ENCODE measurements at regions not wholly inside any gene's neighbourhood (a gene's known extent, or its start where the extent isn't known, plus 50 kb on each side); places are given as distances from the start of the nearest gene placed in this dataset.
A peak's percentile ranks its signal among the peaks of the same experiment; 100 is the strongest.
"Not testable (repeated sequence)": the region's sequence is repeated elsewhere in the genome, so short reads cannot be mapped to it uniquely, and the experiment has no call there.

GRCh38 chr2:120635146-120635545, 100.5 kb upstream of the GLI2 start:
- no peak overlapping the region for H3K9ac ChIP-seq (ENCODE audit: low read length in 5 of 5)
- no peak overlapping the region for H3K27ac ChIP-seq (ENCODE audit: low read depth, low read length)
- no peak overlapping the region for H3K4me3 ChIP-seq (ENCODE audit: low read depth in 1 of 5, low read length in 5 of 5)
- H3K9me3 ChIP-seq (ENCODE audit: control insufficient read depth in 5 of 5, low read length in 5 of 5), result no peaks in the 10 kb centered on the region
- peaks cover 2 to 16% (median 5%) of the 10 kb centered on the region in 5 donors for H3K4me1 ChIP-seq (ENCODE audit: control insufficient read depth in 5 of 5, insufficient read depth in 5 of 5, low read length in 5 of 5)
- no peaks in the 10 kb centered on the region for H3K36me3 ChIP-seq (ENCODE audit: control insufficient read depth in 5 of 5, insufficient read depth in 5 of 5, low read length in 5 of 5)
- H3K27me3 ChIP-seq (ENCODE audit: control insufficient read depth in 5 of 5, insufficient read depth in 4 of 5, low read length in 5 of 5), result no peaks in the 10 kb centered on the region

DNA sequence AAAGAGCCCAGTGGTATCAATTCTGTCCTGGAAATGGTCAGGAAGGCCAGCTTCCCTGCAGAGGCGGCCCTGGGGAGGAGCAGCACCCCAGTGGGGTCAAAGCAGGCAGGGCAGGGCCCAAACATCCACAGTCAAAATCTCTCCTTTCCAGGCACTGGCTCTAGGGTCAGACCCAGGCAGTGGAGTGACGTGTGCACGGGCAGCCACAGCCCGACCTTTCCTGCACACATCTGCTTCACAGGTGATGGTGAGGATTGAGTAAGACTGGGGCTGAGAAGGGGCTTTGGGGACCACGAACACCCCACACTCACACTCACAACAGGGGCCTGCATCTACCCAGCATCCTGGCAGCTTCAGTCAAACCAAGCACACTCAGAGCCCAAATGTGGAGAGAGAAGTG, 97.8 kb upstream of the GLI2 start:
- Histone ChIP-seq H3K27ac (ENCODE audit: low read depth, low read length) (no peak overlapping the region), H3K36me3 (ENCODE audit: control insufficient read depth in 5 of 5, insufficient read depth in 5 of 5, low read length in 5 of 5) (no peaks in the 10 kb centered on the region), H3K4me1 (ENCODE audit: control insufficient read depth in 5 of 5, insufficient read depth in 5 of 5, low read length in 5 of 5) (peaks cover 0 to 12% (median 0%) of the 10 kb centered on the region in 5 donors), H3K9ac (ENCODE audit: low read length in 5 of 5) (no peak overlapping the region), H3K9me3 (ENCODE audit: control insufficient read depth in 5 of 5, low read length in 5 of 5) (peaks cover 0 to 5% (median 3%) of the 10 kb centered on the region in 5 donors), H3K27me3 (ENCODE audit: control insufficient read depth in 5 of 5, insufficient read depth in 4 of 5, low read length in 5 of 5) (no peaks in the 10 kb centered on the region), H3K4me3 (ENCODE audit: low read depth in 1 of 5, low read length in 5 of 5) (no peak overlapping the region)

GRCh38 chr2:120638450-120638849, 97.2 kb upstream of the GLI2 start:
- Histone ChIP-seq H3K36me3 (ENCODE audit: control insufficient read depth in 5 of 5, insufficient read depth in 5 of 5, low read length in 5 of 5) (no peaks in the 10 kb centered on the region), H3K4me3 (ENCODE audit: low read depth in 1 of 5, low read length in 5 of 5) (no peak overlapping the region), H3K27ac (ENCODE audit: low read depth, low read length) (no peak overlapping the region), H3K27me3 (ENCODE audit: control insufficient read depth in 5 of 5, insufficient read depth in 4 of 5, low read length in 5 of 5) (no peaks in the 10 kb centered on the region), H3K9ac (ENCODE audit: low read length in 5 of 5) (no peak overlapping the region), H3K4me1 (ENCODE audit: control insufficient read depth in 5 of 5, insufficient read depth in 5 of 5, low read length in 5 of 5) (peaks cover 0 to 7% (median 0%) of the 10 kb centered on the region in 5 donors), H3K9me3 (ENCODE audit: control insufficient read depth in 5 of 5, low read length in 5 of 5) (peaks cover 0 to 5% (median 3%) of the 10 kb centered on the region in 5 donors)

DNA sequence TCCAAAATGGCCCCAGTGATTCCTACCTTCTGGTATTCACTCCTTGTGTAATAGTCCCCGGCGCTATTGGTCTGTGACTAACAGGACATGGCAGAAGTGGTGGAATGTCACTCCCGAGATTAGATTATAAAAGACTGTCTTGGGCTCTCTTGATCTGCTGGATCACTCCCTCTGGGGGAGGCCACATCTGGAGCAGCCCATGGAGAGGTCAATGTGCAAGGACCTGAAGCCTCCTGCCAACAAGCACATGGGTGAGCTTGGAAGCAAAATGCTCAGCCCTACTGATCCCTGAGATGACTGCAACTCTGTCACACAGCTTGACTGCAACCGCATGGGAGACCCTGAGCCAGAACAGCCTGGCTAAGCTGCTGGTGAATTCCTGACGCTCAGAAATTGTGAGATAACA, 94.3 kb upstream of the GLI2 start:
- H3K4me1 ChIP-seq (ENCODE audit: control insufficient read depth in 5 of 5, insufficient read depth in 5 of 5, low read length in 5 of 5), result peaks cover 0 to 10% (median 0%) of the 10 kb centered on the region in 5 donors
- peak overlapping the region in 1 of 5 donors; percentile 2 for H3K4me3 ChIP-seq (ENCODE audit: low read depth in 1 of 5, low read length in 5 of 5)
- peaks cover 0 to 5% (median 3%) of the 10 kb centered on the region in 5 donors for H3K9me3 ChIP-seq (ENCODE audit: control insufficient read depth in 5 of 5, low read length in 5 of 5)
- no peaks in the 10 kb centered on the region for H3K36me3 ChIP-seq (ENCODE audit: control insufficient read depth in 5 of 5, insufficient read depth in 5 of 5, low read length in 5 of 5)
- H3K9ac ChIP-seq (ENCODE audit: low read length in 5 of 5), result no peak overlapping the region
- no peaks in the 10 kb centered on the region for H3K27me3 ChIP-seq (ENCODE audit: control insufficient read depth in 5 of 5, insufficient read depth in 4 of 5, low read length in 5 of 5)
- no peak overlapping the region for H3K27ac ChIP-seq (ENCODE audit: low read depth, low read length)

GRCh38 chr2:120642646-120643045, 93.0 kb upstream of the GLI2 start:
- no peak overlapping the region for H3K4me3 ChIP-seq (ENCODE audit: low read depth in 1 of 5, low read length in 5 of 5)
- no peak overlapping the region for H3K27ac ChIP-seq (ENCODE audit: low read depth, low read length)
- no peaks in the 10 kb centered on the region for H3K27me3 ChIP-seq (ENCODE audit: control insufficient read depth in 5 of 5, insufficient read depth in 4 of 5, low read length in 5 of 5)
- H3K9ac ChIP-seq (ENCODE audit: low read length in 5 of 5), result no peak overlapping the region
- peaks cover 0 to 18% (median 11%) of the 10 kb centered on the region in 5 donors for H3K4me1 ChIP-seq (ENCODE audit: control insufficient read depth in 5 of 5, insufficient read depth in 5 of 5, low read length in 5 of 5)
- H3K36me3 ChIP-seq (ENCODE audit: control insufficient read depth in 5 of 5, insufficient read depth in 5 of 5, low read length in 5 of 5), result no peaks in the 10 kb centered on the region
- peaks cover 0 to 5% (median 3%) of the 10 kb centered on the region in 5 donors for H3K9me3 ChIP-seq (ENCODE audit: control insufficient read depth in 5 of 5, low read length in 5 of 5)

- Histone ChIP-seq H3K4me1 (ENCODE audit: control insufficient read depth in 5 of 5, insufficient read depth in 5 of 5, low read length in 5 of 5) (peaks cover 0 to 13% (median 11%) of the 10 kb centered on the region in 5 donors), H3K9ac (ENCODE audit: low read length in 5 of 5) (no peak overlapping the region), H3K27ac (ENCODE audit: low read depth, low read length) (no peak overlapping the region), H3K36me3 (ENCODE audit: control insufficient read depth in 5 of 5, insufficient read depth in 5 of 5, low read length in 5 of 5) (no peaks in the 10 kb centered on the region), H3K9me3 (ENCODE audit: control insufficient read depth in 5 of 5, low read length in 5 of 5) (peaks cover 2 to 27% (median 26%) of the 10 kb centered on the region in 5 donors), H3K27me3 (ENCODE audit: control insufficient read depth in 5 of 5, insufficient read depth in 4 of 5, low read length in 5 of 5) (no peaks in the 10 kb centered on the region), H3K4me3 (ENCODE audit: low read depth in 1 of 5, low read length in 5 of 5) (no peak overlapping the region)
Measured at GRCh38 chr2:120646994-120647393, 88.7 kb upstream of the GLI2 start.

DNA sequence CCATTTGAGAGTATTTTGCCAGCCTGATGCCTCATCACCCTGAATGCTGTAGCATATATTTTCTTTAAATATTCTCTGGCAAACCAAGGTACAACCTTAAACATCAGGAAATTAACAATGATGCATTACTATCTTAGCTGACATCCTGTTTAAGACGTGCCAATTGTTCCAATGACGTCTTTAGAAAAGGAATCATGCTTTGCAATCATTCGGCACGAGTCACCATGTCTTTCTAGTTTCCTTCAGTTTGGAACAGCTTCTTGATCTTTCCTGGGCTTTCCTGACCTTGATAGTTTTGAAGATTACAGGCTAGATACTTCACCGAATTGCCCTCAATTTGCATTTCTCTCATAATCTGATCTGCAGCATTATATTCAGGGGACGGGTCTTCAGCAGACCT, 88.2 kb upstream of the GLI2 start:
- Histone ChIP-seq H3K36me3 (ENCODE audit: control insufficient read depth in 5 of 5, insufficient read depth in 5 of 5, low read length in 5 of 5) (no peaks in the 10 kb centered on the region), H3K4me1 (ENCODE audit: control insufficient read depth in 5 of 5, insufficient read depth in 5 of 5, low read length in 5 of 5) (peaks cover 0 to 13% (median 11%) of the 10 kb centered on the region in 5 donors), H3K27me3 (ENCODE audit: control insufficient read depth in 5 of 5, insufficient read depth in 4 of 5, low read length in 5 of 5) (no peaks in the 10 kb centered on the region), H3K27ac (ENCODE audit: low read depth, low read length) (no peak overlapping the region), H3K9ac (ENCODE audit: low read length in 5 of 5) (no peak overlapping the region), H3K4me3 (ENCODE audit: low read depth in 1 of 5, low read length in 5 of 5) (no peak overlapping the region), H3K9me3 (ENCODE audit: control insufficient read depth in 5 of 5, low read length in 5 of 5) (peaks cover 2 to 27% (median 26%) of the 10 kb centered on the region in 5 donors)

DNA sequence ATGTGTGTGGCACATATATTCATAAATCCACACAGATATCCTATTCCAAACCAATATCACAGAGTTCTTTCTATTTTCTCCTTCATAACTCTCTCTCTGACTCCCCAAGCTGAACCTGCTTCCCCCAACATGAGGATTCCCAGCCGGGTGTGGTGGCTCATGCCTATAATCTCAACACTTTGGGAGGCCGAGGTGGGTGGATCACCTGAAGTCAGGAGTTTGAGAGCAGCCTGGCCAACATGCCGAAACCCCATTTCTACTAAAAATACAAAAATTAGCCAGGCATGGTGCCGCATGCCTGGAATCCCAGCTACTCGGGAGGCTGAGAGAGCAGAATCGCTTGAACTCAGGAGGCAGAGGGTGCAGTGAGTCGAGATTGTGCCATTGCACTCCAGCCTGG, 86.3 kb upstream of the GLI2 start:
- not testable (repeated sequence) for H3K36me3 ChIP-seq (ENCODE audit: control insufficient read depth in 5 of 5, insufficient read depth in 5 of 5, low read length in 5 of 5); H3K27me3 ChIP-seq (ENCODE audit: control insufficient read depth in 5 of 5, insufficient read depth in 4 of 5, low read length in 5 of 5); H3K9ac ChIP-seq (ENCODE audit: low read length in 5 of 5); H3K27ac ChIP-seq (ENCODE audit: low read depth, low read length)
- H3K4me1 ChIP-seq (ENCODE audit: control insufficient read depth in 5 of 5, insufficient read depth in 5 of 5, low read length in 5 of 5), result peaks cover 0 to 15% (median 11%) of the 10 kb centered on the region in 5 donors
- H3K4me3 ChIP-seq (ENCODE audit: low read depth in 1 of 5, low read length in 5 of 5), result peak overlapping the region in 1 of 5 donors; percentile 31
- peaks cover 2 to 27% (median 26%) of the 10 kb centered on the region in 5 donors for H3K9me3 ChIP-seq (ENCODE audit: control insufficient read depth in 5 of 5, low read length in 5 of 5)

GRCh38 chr2:120650022-120650644, 85.5 kb upstream of the GLI2 start:
- H3K27me3 ChIP-seq (ENCODE audit: control insufficient read depth in 5 of 5, insufficient read depth in 4 of 5, low read length in 5 of 5), result peaks cover 0 to 2% (median 0%) of the 10 kb centered on the region in 5 donors
- H3K4me1 ChIP-seq (ENCODE audit: control insufficient read depth in 5 of 5, insufficient read depth in 5 of 5, low read length in 5 of 5), result peaks cover 0 to 22% (median 15%) of the 10 kb centered on the region in 5 donors
- H3K9ac ChIP-seq (ENCODE audit: low read length in 5 of 5), result no peak overlapping the region
- H3K36me3 ChIP-seq (ENCODE audit: control insufficient read depth in 5 of 5, insufficient read depth in 5 of 5, low read length in 5 of 5), result no peaks in the 10 kb centered on the region
- no peak overlapping the region for H3K27ac ChIP-seq (ENCODE audit: low read depth, low read length)
- H3K4me3 ChIP-seq (ENCODE audit: low read depth in 1 of 5, low read length in 5 of 5), result peak overlapping the region in 1 of 5 donors; percentile 31
- H3K9me3 ChIP-seq (ENCODE audit: control insufficient read depth in 5 of 5, low read length in 5 of 5), result peaks cover 2 to 27% (median 26%) of the 10 kb centered on the region in 5 donors

DNA sequence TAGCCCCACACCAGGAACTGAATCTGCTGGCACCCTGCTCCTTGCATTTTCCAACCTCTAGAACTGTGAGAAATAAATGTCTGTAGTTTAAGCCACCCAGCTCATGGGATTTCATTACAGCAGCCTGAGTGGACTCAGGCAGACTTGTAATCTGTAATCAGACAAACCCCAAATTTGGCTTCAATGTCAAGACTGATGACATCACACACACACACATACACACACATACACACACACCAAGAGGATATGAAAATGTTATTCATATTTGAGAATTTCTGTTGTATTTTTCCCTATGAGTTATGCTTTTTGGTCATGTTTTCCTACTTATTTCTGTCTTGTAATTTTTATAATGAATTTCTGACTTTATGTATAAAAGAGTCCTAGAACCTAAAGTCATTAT, 83.8 kb upstream of the GLI2 start:
- no peak overlapping the region for H3K27ac ChIP-seq (ENCODE audit: low read depth, low read length)
- H3K9ac ChIP-seq (ENCODE audit: low read length in 5 of 5), result no peak overlapping the region
- peaks cover 0 to 25% (median 17%) of the 10 kb centered on the region in 5 donors for H3K4me1 ChIP-seq (ENCODE audit: control insufficient read depth in 5 of 5, insufficient read depth in 5 of 5, low read length in 5 of 5)
- H3K4me3 ChIP-seq (ENCODE audit: low read depth in 1 of 5, low read length in 5 of 5), result peak overlapping the region in 1 of 5 donors; percentile 31
- peaks cover 0 to 2% (median 0%) of the 10 kb centered on the region in 5 donors for H3K27me3 ChIP-seq (ENCODE audit: control insufficient read depth in 5 of 5, insufficient read depth in 4 of 5, low read length in 5 of 5)
- no peaks in the 10 kb centered on the region for H3K36me3 ChIP-seq (ENCODE audit: control insufficient read depth in 5 of 5, insufficient read depth in 5 of 5, low read length in 5 of 5)
- peaks cover 2 to 31% (median 27%) of the 10 kb centered on the region in 5 donors for H3K9me3 ChIP-seq (ENCODE audit: control insufficient read depth in 5 of 5, low read length in 5 of 5)

All from subcutaneous abdominal adipose tissue (tissue), 5 donors.